Stimulated activated CD4-positive, alpha-beta T cell treated with anti-CD3 and anti-CD28 coated beads, Interleukin-15, amount 100 ng/mL, for 48 hours (primary cell): ENCODE measurements at regions not wholly inside any gene's neighbourhood (a gene's known extent, or its start where the extent isn't known, plus 50 kb on each side); places are given as distances from the start of the nearest gene placed in this dataset.

Source experiments
- DNase-seq, 2 donors: peaks; one replicate each; pipeline ENCODE4 v3.0.0-alpha.2; 2020; ENCODE audit warnings: low read depth in 2 of 2

- no peak for DNase-seq
Observed at GRCh38 chr4:14302021-14302420, 674.5 kb upstream of the BOD1L1 start.

DNA sequence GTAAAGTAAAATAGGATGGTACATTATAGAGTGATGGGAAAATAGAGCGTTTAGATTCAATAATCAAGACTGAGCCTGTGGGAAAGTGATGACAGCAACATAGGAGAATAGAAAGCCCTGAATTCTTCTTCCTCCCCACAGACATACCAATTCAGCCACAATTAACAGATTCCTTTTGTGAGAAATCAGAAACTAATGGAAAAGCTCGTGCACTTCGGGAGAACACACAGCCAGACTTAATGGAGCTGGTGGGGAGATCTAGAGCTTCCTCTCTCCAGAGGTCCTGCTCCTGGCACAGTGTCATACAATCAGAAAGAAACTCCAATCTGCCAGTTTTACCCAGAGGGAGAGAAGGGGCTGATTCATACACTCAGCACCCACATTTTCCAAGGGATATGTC lies 676.3 kb upstream of the BOD1L1 start:
- DNase-seq, result no peak

DNA sequence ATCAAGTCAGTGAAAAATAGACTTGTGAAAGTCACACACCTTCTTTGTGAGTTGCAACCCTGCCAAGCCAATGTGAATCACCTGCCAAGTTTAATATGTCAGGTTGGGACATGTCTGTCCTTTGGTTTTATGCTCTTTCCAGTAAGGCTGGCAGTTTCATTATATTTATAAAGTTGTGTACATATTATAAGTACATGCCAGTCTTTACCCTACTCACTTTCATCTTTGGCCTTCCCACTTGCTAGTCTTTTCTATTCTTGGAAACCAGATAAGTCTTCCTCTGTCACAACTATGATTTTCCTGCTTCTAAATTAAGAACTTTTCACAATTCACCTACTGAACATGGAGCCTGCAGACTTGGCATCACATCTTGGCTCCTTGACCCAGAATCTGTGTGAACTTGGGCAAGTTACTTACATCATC lies 680.7 kb upstream of the BOD1L1 start:
- no peak for DNase-seq

DNA sequence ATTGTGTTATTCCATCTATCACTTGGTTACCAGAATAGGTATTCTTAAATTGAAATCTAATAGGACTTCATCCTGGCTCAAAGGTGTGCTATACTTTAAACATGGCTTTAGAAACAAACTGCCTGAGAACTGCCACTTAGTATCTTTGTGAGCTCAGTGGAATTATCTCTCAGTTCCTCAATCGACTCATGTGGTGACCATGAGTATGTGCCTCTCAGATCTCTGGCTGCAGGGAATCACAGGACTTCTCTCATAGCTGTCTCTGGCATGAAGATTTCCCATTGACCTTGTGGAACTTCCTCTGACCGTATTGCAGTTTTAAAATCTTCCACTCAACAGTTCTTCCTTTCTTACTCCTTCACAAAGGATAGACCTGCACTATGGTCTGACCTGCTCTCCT lies 681.9 kb upstream of the BOD1L1 start:
- no peak for DNase-seq

DNA sequence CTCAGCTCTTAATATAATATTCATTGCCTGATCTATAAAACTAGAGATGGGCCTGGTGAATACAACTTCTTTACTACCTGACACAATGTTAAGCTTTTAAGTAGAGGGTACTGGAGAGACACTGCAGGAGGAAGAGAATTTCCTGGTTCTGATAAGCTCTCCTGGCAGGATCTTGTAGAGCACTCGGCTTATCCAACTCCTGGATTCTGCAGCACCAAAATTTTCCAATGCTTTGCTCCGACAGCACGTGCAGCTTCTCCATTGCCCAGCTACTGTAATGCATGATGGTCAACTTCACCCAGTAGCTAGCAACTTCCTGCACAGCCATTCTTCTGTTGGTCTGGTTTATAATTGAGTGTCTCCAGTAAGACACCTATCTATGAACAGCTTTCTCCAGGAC lies 686.2 kb upstream of the BOD1L1 start:
- no peak for DNase-seq

- no peak for DNase-seq
Observed at GRCh38 chr4:14315129-14315528, 687.2 kb upstream of the CPEB2 start.

GRCh38 chr4:14317351-14317750 lies 684.9 kb upstream of the CPEB2 start:
- no peak for DNase-seq

- DNase-seq, result no peak
Observed at GRCh38 chr4:14318671-14319070, 683.6 kb upstream of the CPEB2 start.

- DNase-seq, result no peak
Observed at GRCh38 chr4:14321723-14322122, 680.6 kb upstream of the CPEB2 start.

DNA sequence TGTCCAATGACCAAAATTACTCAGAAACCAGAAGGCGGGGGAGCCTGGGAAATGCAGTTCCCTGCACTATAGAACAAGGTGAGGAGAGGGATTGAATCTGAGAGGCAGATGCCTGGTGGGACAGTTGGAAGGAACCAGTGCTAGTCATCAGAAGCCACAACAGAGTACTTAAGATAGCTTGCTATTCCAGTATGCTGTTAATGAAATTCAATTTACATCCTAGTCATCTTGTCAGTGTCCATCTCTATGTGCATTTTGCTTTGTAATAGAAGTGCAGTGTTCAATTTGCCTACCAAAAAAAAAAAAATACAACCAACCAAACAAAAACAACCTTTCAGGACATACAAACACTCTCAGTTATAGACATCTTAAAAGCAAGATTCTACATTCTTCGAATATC lies 679.1 kb upstream of the CPEB2 start:
- DNase-seq, result no peak

DNA sequence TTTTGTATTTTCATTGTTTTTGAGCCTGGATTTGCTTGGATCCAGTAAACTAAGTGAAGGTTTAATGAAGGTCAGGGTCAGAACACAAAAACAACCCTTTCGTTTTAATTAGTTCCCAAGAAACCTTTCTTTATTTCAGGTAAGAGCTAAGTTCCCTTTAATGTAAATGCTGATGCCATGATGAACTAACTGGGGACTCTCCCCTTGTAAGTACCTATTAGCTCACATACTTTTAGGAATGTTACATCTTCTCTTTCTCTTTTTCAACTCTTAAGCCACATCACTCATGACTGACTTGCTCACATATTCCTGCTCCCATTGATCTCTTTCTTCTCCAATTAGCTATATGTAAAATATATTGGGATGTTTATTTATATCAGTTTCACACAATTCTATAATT lies 673.1 kb upstream of the CPEB2 start:
- no peak for DNase-seq

DNA sequence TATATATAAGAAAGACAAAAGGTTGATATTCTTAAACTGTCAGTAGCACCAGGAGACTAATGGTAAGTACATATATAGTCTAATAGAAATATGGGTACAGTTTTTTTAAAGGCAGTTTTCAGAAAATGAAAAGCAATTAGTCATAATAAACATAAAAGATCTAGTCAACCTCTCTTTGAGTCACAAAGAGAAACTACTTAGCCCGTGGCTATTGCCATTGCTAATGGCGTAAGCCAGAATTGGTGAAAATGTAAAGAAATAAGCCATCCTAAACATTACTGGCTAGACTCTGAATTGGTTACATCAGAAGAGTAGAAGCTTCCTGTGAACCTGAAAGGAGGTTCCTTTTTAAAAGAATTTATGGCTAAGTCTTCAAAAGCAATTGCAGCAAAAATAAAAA lies 668.7 kb upstream of the CPEB2 start:
- no peak for DNase-seq

GRCh38 chr4:14334166-14334565 lies 668.1 kb upstream of the CPEB2 start:
- DNase-seq, result no peak

GRCh38 chr4:14335872-14336271 lies 666.4 kb upstream of the CPEB2 start:
- no peak for DNase-seq

DNA sequence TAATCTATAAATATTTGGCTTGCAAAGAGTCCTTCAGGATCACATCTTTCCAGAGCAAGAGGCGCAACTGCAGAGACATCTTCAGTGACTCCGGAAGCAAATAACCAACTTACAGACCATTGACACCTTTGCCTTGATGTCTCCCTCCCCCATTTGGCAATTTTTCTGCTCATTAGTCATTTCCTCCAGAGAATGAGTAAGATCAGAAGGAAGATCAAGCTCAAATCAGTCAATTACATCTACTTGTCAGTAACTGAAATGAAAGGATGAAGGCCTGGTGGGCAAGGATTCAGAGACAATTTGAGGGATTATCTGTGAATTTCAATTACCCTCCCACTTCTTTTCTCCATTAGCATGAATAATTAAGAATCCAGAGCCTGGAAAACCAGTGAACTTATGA lies 665.6 kb upstream of the CPEB2 start:
- no peak for DNase-seq

- no peak for DNase-seq
Observed at GRCh38 chr4:14337892-14338584, 664.2 kb upstream of the CPEB2 start.

DNA sequence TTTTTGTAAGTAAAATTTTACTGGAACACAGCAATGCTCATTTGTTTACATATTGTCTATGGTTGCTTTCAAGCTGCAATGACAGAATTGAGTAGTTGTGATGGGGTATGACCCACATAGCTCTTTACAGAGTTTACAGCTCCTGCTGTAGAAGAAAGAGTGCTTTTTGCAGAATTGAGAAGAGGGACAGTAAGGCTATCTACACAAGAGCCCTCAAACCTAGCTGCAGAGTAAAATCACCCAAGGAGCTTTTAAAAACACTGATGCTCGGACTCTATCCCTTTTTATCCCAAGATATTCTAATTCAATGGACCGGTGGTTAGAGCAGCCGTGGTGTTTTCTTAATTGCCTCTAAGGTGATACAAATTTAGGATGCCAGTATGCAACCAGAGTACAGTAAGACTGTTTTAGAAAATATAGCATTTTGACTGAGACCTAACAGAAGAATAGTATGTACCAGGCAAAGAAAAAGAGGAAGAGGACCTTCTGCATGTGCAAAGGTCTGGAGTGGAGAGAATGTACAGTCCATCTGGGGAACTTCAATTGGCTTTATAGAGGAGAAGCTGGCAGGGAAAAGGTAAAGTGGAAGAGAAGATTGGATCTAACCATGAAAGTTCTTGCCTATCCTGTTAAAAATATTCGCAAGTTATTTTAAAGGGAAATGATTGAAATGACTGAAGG lies 663.6 kb upstream of the CPEB2 start:
- no peak for DNase-seq

DNA sequence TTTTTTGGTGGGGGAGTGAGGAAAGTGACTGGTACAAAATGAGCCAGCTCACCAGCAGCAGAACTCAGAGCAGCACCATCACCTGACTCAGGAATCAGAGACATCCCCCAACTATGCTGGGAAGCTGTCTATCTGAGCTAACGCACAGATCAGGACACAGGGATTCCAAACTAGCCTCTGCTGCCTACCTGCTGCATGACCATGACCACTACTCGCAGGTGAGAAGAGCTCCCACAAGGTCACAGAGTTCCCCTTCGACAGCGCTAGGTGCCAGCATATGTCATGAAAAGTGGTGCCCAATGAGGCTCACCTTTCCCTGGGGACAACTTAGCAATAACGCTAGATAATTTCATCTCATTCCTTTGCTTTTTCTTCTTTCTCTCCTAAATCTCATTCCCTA lies 662.6 kb upstream of the CPEB2 start:
- no peak for DNase-seq

DNA sequence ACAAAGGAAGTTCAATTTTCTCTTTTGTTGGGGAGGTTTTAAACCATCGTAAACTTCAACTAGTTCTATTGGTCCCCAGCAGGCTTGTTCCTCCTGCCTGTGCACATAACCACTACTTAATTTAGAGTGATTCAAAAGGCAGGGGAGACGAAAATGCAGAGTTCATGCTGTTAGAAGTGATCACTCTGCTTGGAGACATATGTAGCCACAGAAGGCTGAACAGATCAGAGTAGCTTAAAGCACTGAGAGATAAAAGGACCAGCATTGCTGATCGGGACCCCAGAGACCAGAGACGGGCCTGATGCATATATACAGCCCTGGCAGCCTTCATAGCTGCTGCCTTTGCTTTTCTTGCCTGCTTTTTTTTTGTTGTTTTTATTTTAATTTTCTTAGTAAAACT lies 662.0 kb upstream of the CPEB2 start:
- no peak for DNase-seq

- DNase-seq, result no peak
Observed at GRCh38 chr4:14343961-14344360, 658.3 kb upstream of the CPEB2 start.

- no peak for DNase-seq
Observed at GRCh38 chr4:14345356-14345775, 656.9 kb upstream of the CPEB2 start.

DNA sequence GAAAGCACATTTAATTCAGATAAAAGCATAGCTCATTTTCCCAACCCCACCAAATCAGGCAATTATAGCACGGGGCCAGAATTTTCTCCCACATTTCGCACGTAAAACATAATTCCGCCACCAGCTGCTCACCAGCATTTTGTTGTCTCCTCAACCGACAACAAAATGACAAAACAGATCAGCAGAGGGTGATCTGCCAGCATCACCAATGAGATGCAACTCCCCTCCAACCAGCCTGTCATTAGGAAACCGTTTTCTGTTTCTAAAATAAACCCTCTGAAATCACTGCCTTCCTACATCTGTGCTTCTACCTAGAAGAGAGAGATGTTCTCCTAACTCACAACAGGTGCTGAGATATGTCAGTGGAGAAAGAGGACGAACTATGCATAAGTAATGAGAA lies 654.8 kb upstream of the CPEB2 start:
- DNase-seq, result no peak

- no peak for DNase-seq
Observed at GRCh38 chr4:14348506-14348905, 653.8 kb upstream of the CPEB2 start.
